ENCODE measurements at regions not wholly inside any gene's neighbourhood (a gene's known extent, or its start where the extent isn't known, plus 50 kb on each side); places are given as distances from the start of the nearest gene placed in this dataset.
"Not testable (repeated sequence)": the region's sequence is repeated elsewhere in the genome, so short reads cannot be mapped to it uniquely, and the experiment has no call there.

DNA sequence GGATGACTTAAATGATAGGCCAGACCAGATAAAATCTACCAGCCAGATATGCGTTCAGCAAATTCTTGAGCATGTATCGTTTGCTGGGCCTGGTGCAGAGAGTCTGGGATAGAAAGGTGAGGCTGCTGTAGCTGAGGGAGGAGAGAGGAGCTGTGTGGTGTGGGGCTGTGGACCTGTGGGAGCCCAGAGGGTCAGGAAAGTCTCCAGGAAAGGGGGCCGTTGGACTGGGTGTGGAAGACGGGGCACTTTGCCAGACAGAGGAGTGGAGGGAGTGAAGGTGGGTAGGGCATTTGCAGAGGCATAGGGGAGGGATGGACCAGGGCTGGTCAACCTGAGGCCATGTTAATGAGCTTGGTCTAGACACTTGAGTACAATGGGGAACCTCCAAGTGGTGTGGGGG, 124.7 kb upstream of the UNC5B start:
- 37 to 41% methylated on average over 4 of the region's 4 CpGs for WGBS, 2 experiments (ENCODE audit: low coverage in 1 of 2, low lambda C conversion rate in 2 of 2, missing lambda C conversion rate in 2 of 2)

DNA sequence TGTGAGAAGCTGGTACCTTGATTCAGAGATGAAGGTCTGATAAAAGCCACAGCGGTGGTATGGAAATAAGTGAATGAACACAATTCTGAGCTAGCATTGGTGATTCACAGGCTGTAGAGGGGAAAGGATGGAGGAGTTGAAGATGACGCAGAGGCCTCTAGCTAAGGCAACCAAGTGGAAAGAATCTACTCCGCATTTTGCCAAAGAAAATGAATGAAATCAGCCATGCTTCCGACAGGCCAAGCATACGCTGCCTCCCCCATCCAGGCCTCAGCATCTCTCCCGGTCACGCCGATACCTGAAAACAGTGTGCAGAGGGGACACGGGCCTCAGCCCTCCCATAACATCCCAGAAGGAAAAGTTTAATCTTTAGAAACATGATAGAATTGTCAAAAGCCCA, 124.3 kb upstream of the UNC5B start:
- Histone ChIP-seq H3K36me3 (ENCODE audit: low read depth) (no peaks in the 10 kb centered on the region), H3K27ac (no peak overlapping the region), H3K9me3 (ENCODE audit: low read depth) (no peaks in the 10 kb centered on the region), H3K27me3 (replicated peaks; ENCODE audit: insufficient read depth) (peaks cover 9% of the 10 kb centered on the region; the same call in 1 of the 2 replicates), H3K4me3 (no peak overlapping the region), H3K9me2 (ENCODE audit: insufficient read depth) (no peaks in the 10 kb centered on the region), H3K9ac (no peak overlapping the region), H3F3A (ENCODE audit: insufficient read depth) (no peaks in the 10 kb centered on the region), H3K4me1 (ENCODE audit: insufficient read depth) (no peaks in the 10 kb centered on the region), H3K4me2 (ENCODE audit: unreplicated experiment) (no peak overlapping the region), H3K79me2 (ENCODE audit: insufficient read depth) (no peaks in the 10 kb centered on the region), H4K20me1 (ENCODE audit: insufficient read depth) (no peaks in the 10 kb centered on the region), H2AFZ (no peak overlapping the region)
- WGBS, 2 experiments (ENCODE audit: low coverage in 1 of 2, low lambda C conversion rate in 2 of 2, missing lambda C conversion rate in 2 of 2), result 80 to 88% methylated on average over 9 of the region's 9 CpGs
- in situ Hi-C loops (cut with MboI), result no loop called here
- no peak for DNase-seq
- TF ChIP-seq EZH2phosphoT487 (IDR thresholded peaks at IDR 0.05; ENCODE audit: insufficient read depth, low read depth) (no peak), EZH2 (IDR thresholded peaks at IDR 0.05; ENCODE audit: insufficient read depth, poor library complexity, severe bottlenecking) (no peak)

More for the DNA sequence above, 124.7 kb upstream of the UNC5B start:
- Histone ChIP-seq H3K4me3 (no peak overlapping the region), H3F3A (ENCODE audit: insufficient read depth) (no peaks in the 10 kb centered on the region), H3K79me2 (ENCODE audit: insufficient read depth) (no peaks in the 10 kb centered on the region), H4K20me1 (ENCODE audit: insufficient read depth) (no peaks in the 10 kb centered on the region), H3K4me2 (ENCODE audit: unreplicated experiment) (no peak overlapping the region), H3K27me3 (replicated peaks; ENCODE audit: insufficient read depth) (peaks cover 9% of the 10 kb centered on the region; the same call in 1 of the 2 replicates), H3K9me3 (ENCODE audit: low read depth) (no peaks in the 10 kb centered on the region), H3K27ac (no peak overlapping the region), H3K9me2 (ENCODE audit: insufficient read depth) (no peaks in the 10 kb centered on the region), H3K9ac (no peak overlapping the region), H2AFZ (no peak overlapping the region), H3K4me1 (ENCODE audit: insufficient read depth) (no peaks in the 10 kb centered on the region), H3K36me3 (ENCODE audit: low read depth) (no peaks in the 10 kb centered on the region)
- in situ Hi-C loops (cut with MboI), result no loop called here
- DNase-seq, result no peak
- TF ChIP-seq EZH2 (IDR thresholded peaks at IDR 0.05; ENCODE audit: insufficient read depth, poor library complexity, severe bottlenecking), result no peak

DNA sequence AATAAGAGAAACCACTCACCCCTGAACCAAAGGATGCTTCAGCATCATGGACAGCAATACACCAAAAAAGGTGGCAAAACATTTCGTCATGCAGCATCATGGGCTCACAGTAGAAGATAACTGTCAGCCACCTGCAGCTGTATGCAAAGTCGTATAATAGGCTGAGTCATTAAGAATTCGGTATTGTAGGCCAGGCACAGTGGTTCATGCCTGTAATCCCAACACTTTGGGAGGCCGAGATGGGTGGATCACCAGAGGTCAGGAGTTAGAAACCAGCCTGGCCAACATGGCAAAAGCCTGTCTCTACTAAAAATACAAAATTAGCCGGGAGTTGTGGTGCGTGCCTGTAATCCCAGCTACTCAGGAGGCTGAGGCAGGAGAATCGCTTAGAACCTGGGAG, 123.8 kb upstream of the UNC5B start:
- H3K4me2 ChIP-seq (ENCODE audit: unreplicated experiment); H3K9me2 ChIP-seq (ENCODE audit: insufficient read depth); H3K9ac ChIP-seq; H3K4me1 ChIP-seq (ENCODE audit: insufficient read depth); in situ Hi-C loops (cut with MboI); H3K27me3 ChIP-seq (replicated peaks; ENCODE audit: insufficient read depth); H3F3A ChIP-seq (ENCODE audit: insufficient read depth); H3K36me3 ChIP-seq (ENCODE audit: low read depth); H3K79me2 ChIP-seq (ENCODE audit: insufficient read depth); H2AFZ ChIP-seq; H3K9me3 ChIP-seq (ENCODE audit: low read depth); H4K20me1 ChIP-seq (ENCODE audit: insufficient read depth); H3K27ac ChIP-seq; H3K4me3 ChIP-seq; DNase-seq: not testable (repeated sequence)
- WGBS, 2 experiments (ENCODE audit: low coverage in 1 of 2, low lambda C conversion rate in 2 of 2, missing lambda C conversion rate in 2 of 2), result 64 to 67% methylated on average over 7 of the region's 7 CpGs

DNA sequence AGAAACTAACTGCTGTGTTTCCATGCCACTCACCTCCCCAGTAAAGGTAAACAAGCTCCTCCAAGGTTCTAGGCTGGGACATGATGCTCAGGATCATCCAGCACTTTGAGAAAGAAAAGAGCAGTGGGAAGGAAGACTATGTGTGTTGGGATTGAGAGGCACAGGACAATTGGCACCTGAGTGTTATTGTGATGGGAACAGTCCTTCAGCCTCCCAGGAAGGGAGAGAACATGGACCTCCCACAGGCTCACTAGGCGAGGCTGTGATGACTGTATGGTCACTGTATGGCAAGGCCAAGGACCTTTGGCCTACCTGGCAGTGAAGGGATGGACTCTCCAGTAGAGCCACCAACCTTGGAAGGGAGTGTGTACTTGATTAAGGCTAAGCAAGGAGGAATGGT, 123.2 kb upstream of the UNC5B start:
- H3F3A ChIP-seq (ENCODE audit: insufficient read depth), result no peaks in the 10 kb centered on the region
- no peak for DNase-seq
- H3K9me2 ChIP-seq (ENCODE audit: insufficient read depth), result no peaks in the 10 kb centered on the region
- no peaks in the 10 kb centered on the region for H3K4me1 ChIP-seq (ENCODE audit: insufficient read depth)
- no peaks in the 10 kb centered on the region for H4K20me1 ChIP-seq (ENCODE audit: insufficient read depth)
- no peaks in the 10 kb centered on the region for H3K79me2 ChIP-seq (ENCODE audit: insufficient read depth)
- H3K9ac ChIP-seq, result no peak overlapping the region
- H2AFZ ChIP-seq, result no peak overlapping the region
- no peaks in the 10 kb centered on the region for H3K9me3 ChIP-seq (ENCODE audit: low read depth)
- no peak for TF ChIP-seq EZH2phosphoT487 (IDR thresholded peaks at IDR 0.05; ENCODE audit: insufficient read depth, low read depth)
- H3K36me3 ChIP-seq (ENCODE audit: low read depth), result no peaks in the 10 kb centered on the region
- WGBS, 2 experiments (ENCODE audit: low coverage in 1 of 2, low lambda C conversion rate in 2 of 2, missing lambda C conversion rate in 2 of 2), result 0% methylated on average over 1 of the region's 1 CpG
- H3K4me3 ChIP-seq, result no peak overlapping the region
- in situ Hi-C loops (cut with MboI), result no loop called here
- H3K27ac ChIP-seq, result no peak overlapping the region
- no peak overlapping the region for H3K4me2 ChIP-seq (ENCODE audit: unreplicated experiment)
- H3K27me3 ChIP-seq (replicated peaks; ENCODE audit: insufficient read depth), result peaks cover 10% of the 10 kb centered on the region; the same call in 1 of the 2 replicates

DNA sequence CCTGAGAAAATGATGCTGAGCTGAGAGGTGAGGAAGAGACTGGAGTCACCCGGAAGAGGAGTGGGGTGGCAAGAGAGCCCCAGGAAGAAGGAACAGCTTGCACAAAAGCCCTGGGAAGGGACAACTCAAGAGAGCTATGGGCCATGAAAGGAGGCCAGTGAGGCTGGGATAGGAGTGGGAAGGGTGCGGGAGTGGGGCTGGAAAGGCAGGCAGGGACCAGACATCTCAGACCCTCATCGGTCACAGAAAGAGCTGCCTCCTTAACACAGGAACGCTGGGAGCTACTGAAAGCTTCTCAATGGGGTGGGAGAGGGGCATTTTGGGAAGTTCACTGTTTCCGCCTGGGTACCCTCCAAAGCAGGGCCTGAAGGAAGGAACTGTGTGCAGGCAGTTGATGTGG, 122.0 kb upstream of the UNC5B start:
- 54 to 55% methylated on average over 5 of the region's 5 CpGs for WGBS, 2 experiments (ENCODE audit: low coverage in 1 of 2, low lambda C conversion rate in 2 of 2, missing lambda C conversion rate in 2 of 2)
- no peaks in the 10 kb centered on the region for H3K36me3 ChIP-seq (ENCODE audit: low read depth)
- H3K4me2 ChIP-seq (ENCODE audit: unreplicated experiment), result no peak overlapping the region
- no peaks in the 10 kb centered on the region for H4K20me1 ChIP-seq (ENCODE audit: insufficient read depth)
- no peaks in the 10 kb centered on the region for H3F3A ChIP-seq (ENCODE audit: insufficient read depth)
- no peak overlapping the region for H3K27ac ChIP-seq
- H3K4me1 ChIP-seq (ENCODE audit: insufficient read depth), result no peaks in the 10 kb centered on the region
- no peak overlapping the region for H3K9ac ChIP-seq
- in situ Hi-C loops (cut with MboI), result no loop called here
- H2AFZ ChIP-seq, result no peak overlapping the region
- H3K4me3 ChIP-seq, result no peak overlapping the region
- H3K79me2 ChIP-seq (ENCODE audit: insufficient read depth), result no peaks in the 10 kb centered on the region
- H3K9me2 ChIP-seq (ENCODE audit: insufficient read depth), result no peaks in the 10 kb centered on the region
- DNase-seq, result no peak
- TF ChIP-seq EZH2 (IDR thresholded peaks at IDR 0.05; ENCODE audit: insufficient read depth, poor library complexity, severe bottlenecking) (no peak), EZH2phosphoT487 (IDR thresholded peaks at IDR 0.05; ENCODE audit: insufficient read depth, low read depth) (no peak)
- peaks cover 15% of the 10 kb centered on the region; the same call in 1 of the 2 replicates for H3K27me3 ChIP-seq (replicated peaks; ENCODE audit: insufficient read depth)
- H3K9me3 ChIP-seq (ENCODE audit: low read depth), result no peaks in the 10 kb centered on the region
